Epithelial cell of prostate (primary cell): ENCODE measurements at regions not wholly inside any gene's neighbourhood (a gene's known extent, or its start where the extent isn't known, plus 50 kb on each side); places are given as distances from the start of the nearest gene placed in this dataset.
A peak's percentile ranks its signal among the peaks of the same experiment; 100 is the strongest.
"Not testable (repeated sequence)": the region's sequence is repeated elsewhere in the genome, so short reads cannot be mapped to it uniquely, and the experiment has no call there.

Experiments used
- DNase-seq: peaks from one replicate; pipeline ENCODE4 v3.0.0-alpha.2; 2011; ENCODE audit warnings: low read depth, low spot score
- H3K27ac ChIP-seq: fragments of 450-650 bp; 2 replicates; pipeline ENCODE4 v1.5.1; 2017; ENCODE audit warnings: mild to moderate bottlenecking

GRCh38 chr6:82779041-82779440 is 286.6 kb downstream of the UBE3D start:
- no peak for DNase-seq

DNA sequence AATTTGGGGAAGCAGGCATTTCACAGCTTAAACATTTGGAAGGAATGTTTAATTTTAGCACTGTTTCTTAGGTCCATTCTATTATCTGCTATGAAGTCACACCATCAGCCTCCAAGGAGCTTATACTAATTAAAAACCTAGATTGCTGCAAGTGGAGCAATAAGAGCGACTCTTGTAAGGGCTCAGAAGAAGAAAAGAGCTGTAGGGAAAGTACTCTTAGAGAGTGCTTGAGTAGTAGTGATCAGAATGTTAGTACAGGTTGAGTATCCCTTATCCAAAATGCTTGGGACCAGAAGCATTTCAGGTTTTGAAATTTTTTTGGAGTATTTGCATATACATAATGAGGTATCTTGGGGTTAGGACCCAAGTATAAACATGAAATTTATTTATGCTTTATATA is 285.3 kb downstream of the UBE3D start:
- H3K27ac ChIP-seq: no peak overlapping the region
- no peak for DNase-seq

More at GRCh38 chr6:82779041-82779440, 286.6 kb downstream of the UBE3D start:
- no peak overlapping the region for H3K27ac ChIP-seq

DNA sequence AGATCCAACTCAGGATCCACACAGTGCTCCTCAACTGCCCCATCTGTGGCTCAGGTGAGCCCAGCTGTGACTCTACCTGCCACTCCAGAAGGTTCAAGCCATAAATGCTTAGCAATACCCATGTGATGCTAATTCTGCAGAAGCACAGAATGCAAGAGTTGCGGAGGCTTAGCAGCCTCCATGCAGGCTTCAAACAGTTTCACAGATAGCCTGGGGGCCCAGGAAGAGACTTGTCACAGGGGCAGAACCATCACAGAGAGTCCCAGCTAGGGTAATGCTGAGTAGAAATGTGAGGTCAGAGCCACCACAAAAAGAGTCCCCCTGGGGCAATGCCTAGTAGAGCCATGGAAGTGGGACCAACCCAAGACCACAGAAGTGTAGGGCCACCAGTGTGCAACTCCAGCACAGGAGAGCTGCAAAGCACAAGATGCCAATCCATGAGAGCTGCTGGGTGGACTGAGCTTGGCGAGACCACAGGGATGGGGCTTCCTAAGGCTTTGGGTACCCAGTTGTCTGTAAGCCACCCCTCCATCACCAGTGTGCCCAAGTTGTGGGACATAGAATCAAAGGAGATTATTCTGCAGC is 283.9 kb downstream of the UBE3D start:
- DNase-seq: no peak
- no peak overlapping the region for H3K27ac ChIP-seq

DNA sequence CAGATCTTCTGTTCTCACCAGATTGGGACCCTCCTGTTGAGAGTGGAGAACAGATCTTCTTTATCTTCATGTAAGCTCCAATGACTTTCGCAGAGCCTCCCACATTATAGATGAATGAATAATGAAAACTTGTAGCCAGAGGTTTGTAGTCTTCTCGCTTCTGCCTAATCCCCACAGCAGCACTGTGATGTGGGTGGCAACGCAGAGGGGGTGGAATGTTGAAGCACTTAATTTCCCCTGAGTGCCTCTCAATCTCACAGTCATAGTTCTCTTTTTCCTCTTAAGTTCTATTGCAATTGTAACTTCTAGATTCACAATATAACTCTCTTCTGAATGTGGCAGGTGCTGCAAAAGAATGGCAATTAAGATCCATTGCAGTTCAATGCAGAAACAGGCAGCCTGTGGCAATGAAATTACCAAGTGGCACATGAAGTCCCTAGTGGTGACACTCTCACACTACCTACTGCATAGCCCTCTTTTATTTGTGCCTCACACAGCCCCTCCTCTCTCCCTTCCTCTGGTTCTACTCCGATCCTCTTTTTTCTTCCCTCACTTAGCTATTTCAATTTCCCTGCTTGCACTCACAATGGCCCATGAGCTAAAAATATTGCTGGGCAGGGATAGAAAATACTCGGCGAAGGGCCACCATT is 281.9 kb downstream of the UBE3D start:
- no peak for DNase-seq
- H3K27ac ChIP-seq: no peak overlapping the region

DNA sequence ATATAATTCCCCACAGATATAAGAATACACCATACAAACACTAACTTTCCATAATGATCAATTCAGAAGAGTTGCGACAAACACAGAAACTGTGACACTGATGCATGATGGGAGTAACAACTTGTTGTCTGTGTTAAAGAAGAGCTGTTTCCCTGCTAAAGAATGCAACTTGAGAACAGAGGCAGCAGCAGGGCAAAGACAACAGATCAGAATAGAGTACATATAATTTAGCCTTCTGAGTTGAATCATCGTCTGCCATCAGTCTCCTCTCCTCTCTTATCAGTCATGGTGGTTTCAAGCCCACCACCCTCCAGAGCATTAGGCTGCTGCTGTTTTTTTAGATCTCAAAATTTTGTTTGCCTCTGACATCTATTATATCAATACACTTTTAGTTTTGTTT is 280.4 kb downstream of the UBE3D start:
- no peak for DNase-seq
- H3K27ac ChIP-seq: no peak overlapping the region

DNA sequence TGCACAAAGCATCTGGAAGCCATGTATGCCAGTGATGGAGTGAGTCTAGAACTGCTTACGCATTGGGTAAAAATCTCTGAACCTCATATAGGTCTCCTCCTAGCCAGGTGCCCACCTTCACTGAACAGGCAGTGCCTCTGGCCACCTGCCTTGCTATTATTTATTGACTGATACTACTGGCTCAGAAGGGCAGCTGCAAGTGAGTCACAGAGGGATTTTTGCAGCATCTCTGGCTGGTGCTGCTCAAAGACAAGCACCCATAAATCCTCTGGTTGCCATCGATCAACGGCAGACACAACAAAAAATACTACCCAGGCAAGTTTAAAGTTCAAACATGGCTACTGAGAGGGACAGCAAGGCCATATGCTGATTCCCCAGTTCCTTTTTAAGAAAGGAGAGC is 279.4 kb downstream of the UBE3D start:
- no peak for DNase-seq

DNA sequence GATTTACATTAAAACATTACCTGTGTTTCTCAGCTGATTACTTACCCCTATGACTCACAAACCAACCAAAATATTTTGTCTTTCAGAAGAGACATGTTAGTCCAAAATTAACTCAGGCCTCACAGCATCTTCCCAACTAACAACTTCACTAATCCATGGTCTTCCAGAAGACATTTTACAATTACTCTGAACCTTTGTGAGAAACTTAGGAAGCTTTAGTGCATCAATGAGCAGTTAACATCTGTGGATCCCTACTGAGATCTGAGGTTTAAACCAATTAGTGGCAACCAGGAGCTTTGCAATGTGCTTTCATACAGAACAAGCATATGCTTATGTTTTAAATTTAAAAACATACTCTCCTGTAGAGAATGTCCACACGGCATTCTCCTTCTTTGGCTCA is 269.7 kb downstream of the UBE3D start:
- DNase-seq: no peak

More for the DNA sequence above, 279.4 kb downstream of the UBE3D start:
- no peak overlapping the region for H3K27ac ChIP-seq

DNA sequence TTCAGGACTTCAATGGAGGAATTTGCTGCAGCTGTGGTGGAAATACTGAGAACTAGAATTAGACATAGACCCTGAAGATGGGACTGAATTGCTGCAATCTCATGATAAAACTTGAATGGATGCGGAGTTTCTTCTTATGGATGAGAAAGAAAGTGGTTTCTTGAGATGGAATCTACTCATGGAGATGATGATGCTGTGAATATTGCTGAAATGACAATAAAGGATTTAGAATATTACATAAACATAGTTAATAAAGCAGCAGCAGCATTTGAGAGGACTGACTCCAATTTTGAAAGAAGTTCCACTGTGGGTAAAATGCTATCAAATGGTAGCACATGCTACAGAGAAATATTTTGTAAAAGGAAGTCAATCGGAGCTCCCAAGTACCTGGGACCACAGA is 264.6 kb downstream of the UBE3D start:
- DNase-seq: no peak
- H3K27ac ChIP-seq: no peak overlapping the region

More for the DNA sequence above, 269.7 kb downstream of the UBE3D start:
- H3K27ac ChIP-seq: no peak overlapping the region

DNA sequence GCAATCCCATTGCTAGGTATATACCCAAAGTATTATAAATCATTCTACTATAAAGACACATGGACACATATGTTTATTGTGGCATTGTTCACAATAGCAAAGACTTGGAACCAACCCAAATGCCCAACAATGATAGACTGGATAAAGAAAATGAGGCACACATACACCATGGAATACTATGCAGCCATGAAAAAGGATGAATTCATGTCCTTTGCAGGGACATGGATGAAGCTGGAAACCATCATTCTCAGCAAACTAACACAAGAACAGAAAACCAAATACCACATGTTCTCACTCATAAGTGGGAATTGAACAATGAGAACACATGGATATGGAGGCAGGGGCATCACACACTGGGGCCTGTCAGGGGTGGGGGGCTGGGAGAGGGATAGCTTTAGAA is 249.4 kb downstream of the UBE3D start:
- DNase-seq, H3K27ac ChIP-seq: not testable (repeated sequence)

DNA sequence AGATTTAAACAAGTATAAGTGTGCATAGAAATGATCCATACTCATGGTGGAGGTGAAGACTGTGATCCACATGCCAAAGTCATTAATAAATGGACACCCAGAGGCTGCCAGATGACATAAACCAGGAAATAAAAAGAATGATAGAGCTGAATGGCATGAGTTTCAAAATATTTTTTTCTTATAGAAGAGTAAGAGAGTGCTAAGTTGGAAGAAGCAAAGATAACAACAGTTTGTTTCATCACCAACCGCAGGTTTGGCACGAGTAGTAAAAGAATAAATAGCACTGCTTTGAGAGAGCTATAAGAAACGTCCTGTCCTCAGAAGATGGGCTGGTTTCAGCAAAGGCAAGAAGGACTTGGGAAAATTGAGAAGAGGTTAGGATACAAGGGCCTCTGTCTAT is 246.9 kb downstream of the UBE3D start:
- DNase-seq: peak; percentile 36
- no peak overlapping the region for H3K27ac ChIP-seq

DNA sequence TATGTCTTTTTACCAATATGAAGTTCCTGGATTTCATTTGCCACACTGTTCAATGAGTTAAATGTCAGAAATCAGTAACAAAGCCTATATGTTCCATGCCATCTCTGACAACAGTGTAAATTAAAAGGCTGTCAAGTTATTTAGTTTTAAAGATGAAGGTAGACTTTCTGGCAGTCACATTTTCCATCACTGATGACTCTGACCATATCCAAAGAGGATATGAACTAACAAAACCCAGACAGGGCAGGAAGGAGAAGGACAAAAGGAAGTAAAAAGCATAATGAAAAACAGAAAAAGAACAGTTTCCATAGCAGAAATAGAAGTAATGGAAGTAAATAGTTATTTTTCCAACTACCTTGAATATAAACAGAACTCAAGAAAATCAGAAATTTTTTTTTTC is 242.3 kb downstream of the UBE3D start:
- DNase-seq: no peak
- no peak overlapping the region for H3K27ac ChIP-seq

DNA sequence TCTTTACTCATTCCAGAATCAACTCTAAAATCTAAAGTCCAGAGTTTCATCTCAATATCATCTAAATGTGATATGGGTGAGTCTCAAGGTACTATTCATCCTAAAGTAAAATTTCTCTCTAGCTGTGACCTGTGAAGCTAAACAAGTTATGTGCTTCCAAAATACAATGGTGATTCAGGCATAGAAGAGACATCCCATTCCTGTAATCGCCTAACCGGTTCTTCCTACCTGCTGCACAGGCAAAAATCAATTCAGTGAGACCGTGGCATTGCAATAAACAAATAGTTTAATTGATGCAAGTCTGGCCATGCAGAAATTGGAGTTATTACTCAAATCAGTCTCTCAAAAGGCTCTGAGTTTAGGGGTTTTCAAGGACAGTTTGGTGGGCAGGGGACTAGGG is 232.8 kb downstream of the UBE3D start:
- H3K27ac ChIP-seq: no peak overlapping the region
- peak; percentile 26 for DNase-seq

DNA sequence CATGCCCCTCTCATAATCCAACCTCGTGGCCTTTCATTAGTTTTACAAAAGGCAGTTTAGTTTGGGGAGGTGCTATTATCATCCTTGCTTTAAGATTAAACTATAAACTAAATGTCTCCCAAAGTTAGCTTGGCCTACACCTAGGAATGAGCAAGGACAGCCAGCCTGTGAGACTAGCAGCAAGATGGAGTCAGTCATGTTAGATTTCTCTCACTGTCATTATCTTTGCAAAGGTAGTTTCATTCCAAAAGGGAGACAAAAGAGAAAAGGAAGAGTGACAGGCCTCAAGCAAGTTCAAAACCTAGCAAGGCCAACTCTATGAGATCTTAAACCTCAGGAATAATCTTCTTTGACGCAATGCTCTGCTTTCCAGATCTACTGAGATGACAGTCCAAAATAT is 232.2 kb downstream of the UBE3D start:
- no peak overlapping the region for H3K27ac ChIP-seq
- no peak for DNase-seq

DNA sequence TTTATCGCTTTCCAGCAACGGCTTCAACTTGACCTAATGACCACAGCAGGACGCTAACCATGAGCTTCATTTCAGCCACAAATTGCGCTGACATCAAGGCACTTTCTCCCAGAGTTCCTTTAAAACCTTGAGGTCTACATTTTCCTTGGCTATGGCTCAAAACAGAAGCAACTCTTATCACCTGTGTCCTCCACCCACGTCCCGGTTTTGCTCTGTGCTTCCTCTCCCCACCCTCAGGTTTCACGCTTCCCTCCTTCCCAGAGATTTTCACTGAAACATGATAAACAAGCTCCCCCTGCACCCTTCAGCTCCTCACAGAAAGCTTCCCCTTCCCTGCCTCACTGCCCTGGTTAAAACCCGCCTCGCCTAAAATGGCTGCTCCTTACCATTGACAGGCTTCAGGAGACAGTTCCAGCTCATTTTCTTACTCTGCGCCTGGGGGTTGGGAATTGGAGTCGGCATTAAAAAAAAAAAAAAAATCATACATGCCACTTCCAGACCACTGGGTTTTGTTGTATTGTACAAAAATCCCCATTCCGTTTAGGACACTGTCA is 229.5 kb downstream of the UBE3D start:
- DNase-seq: no peak
- no peak overlapping the region for H3K27ac ChIP-seq

- no peak overlapping the region for H3K27ac ChIP-seq
- DNase-seq: no peak
Measured at GRCh38 chr6:82840571-82840970, 225.1 kb downstream of the UBE3D start.

DNA sequence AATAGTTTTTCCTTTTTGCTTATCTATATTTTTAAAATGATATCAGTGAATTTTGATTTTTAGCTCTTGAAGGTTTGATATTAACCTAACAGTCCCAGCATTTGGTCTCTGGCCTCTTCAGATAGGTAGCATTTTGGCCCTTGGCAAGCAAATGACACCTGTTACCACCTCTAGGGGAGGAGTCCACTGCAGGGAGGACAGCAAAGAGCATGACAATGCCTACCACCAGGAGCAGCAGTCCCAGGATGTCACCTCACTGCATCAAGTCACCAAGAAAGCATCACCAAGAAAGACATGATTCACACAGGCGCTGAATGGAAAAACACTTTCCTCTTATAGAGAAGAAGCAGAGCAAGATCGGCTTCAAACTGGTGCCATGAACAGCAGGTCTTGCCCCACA is 224.3 kb downstream of the UBE3D start:
- H3K27ac ChIP-seq: no peak overlapping the region
- no peak for DNase-seq
